Fibroblast of the aortic adventitia (primary cell): ENCODE measurements at regions not wholly inside any gene's neighbourhood (a gene's known extent, or its start where the extent isn't known, plus 50 kb on each side); places are given as distances from the start of the nearest gene placed in this dataset.
"Not testable (repeated sequence)": the region's sequence is repeated elsewhere in the genome, so short reads cannot be mapped to it uniquely, and the experiment has no call there.

ENCODE experiments used
- DNase-seq: peaks from one replicate; pipeline ENCODE4 v3.0.0-alpha.2; 2010; ENCODE audit warnings: low read depth
- H3K4me3 ChIP-seq: 2 replicates; pipeline ENCODE4 v1.5.1; 2011; ENCODE audit warnings: low read depth, mild to moderate bottlenecking, control low read depth, low read length, moderate library complexity
- TF ChIP-seq, protein P1 (sequence below): IDR thresholded peaks from 2 replicates; pipeline ENCODE4 v1.5.1; 2011; ENCODE audit warnings: mild to moderate bottlenecking, low read length, control low read depth, inconsistent platforms; ENCODE audit not compliant: insufficient read depth

DNA sequence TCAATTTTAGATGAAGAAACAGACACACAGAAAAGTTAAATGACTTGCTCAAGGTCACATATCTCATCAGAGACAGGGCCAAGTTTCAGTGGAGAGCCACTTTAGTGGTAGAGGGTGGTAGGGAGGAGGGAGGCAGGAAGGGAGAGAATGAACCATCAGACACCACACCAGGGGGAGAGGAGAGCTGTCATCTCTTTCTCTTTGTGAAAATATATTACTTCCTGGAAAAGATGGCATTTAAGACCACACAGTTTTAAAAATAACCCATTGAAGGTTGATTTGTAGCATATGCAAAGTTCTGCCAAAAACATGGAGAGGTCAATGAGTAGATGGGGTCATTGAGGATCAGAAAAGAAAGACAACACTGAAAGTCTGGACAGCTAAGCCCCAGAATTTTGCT is 954.7 kb upstream of the DEFB115 start:
- not testable (repeated sequence) for H3K4me3 ChIP-seq, DNase-seq

DNA sequence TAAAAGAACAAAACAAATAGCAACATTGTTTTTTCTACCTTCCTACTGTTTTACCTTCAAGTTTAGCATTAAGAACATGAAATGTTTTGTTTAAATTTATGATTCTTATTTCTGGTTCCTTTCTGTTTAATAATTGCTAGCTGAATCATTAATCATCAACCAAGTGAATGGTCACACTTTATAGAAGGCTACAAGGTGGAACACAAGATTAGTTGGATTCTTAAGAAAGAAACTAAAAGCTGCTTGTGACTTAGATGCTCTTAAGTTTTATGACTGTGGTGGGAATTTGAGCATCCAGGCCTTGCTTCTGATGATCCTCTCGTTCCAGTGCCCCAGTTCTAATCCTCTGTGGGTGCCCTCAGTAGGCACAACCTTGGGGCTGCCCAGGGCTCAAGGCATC is 947.5 kb upstream of the DEFB115 start:
- H3K4me3 ChIP-seq, DNase-seq: not testable (repeated sequence)

DNA sequence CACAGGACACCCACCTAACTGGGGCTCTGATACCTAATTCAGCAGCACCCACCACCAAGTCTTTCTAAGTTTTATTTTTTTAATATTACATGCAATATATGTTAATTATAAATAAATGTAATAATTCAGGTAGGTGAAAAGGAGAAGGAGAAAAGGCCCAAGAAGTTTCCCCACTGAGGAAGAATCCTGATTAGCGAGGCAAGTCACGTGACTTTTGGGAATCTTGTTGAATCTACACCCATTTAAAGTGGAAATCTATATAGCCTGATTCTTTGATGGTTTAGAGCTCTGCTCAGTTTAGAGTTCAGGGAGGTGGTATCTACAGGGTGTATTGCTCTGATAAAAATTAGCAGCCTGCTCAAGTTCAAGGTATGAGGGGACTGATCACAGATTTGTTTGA is 947.1 kb upstream of the DEFB115 start:
- H3K4me3 ChIP-seq, DNase-seq: not testable (repeated sequence)

DNA sequence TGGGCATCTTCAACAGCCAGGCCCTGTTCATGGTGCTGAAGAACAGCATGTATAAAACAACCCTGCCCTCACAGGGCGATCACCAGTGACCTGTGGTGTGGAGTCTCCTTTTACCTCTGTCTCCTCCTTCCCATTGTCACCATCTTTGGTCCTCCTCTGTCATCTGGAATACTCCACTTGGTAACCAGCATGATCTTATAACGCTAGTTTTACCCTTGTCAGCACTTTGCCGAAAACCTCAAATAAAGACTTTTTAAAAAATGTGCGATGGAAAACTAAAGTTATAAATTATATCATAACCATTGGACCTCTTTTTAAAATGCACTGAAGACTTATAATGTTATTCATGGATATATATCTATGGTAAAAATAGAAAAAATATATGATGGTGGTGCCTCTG is 945.2 kb upstream of the DEFB115 start:
- not testable (repeated sequence) for H3K4me3 ChIP-seq, DNase-seq

DNA sequence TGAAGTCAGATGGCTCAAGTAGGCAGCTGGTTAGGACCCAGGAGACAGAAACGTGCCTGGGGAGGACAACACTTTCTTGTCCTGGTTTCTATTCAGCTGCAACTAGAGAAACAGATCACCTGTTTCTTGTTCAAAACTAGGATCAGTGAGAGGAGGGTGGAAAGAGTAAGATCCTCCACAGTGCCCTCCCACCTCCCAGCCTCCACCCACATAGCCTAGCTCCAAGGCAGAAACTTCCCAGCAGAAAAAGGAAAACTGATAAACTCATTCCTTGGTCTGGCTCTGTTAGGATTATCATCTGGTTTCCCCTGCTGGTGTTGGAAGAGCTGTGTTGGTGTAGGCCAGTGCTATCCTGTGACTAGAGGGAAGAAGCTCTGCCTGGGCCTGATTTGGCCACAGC is 943.8 kb upstream of the DEFB115 start:
- not testable (repeated sequence) for DNase-seq

DNA sequence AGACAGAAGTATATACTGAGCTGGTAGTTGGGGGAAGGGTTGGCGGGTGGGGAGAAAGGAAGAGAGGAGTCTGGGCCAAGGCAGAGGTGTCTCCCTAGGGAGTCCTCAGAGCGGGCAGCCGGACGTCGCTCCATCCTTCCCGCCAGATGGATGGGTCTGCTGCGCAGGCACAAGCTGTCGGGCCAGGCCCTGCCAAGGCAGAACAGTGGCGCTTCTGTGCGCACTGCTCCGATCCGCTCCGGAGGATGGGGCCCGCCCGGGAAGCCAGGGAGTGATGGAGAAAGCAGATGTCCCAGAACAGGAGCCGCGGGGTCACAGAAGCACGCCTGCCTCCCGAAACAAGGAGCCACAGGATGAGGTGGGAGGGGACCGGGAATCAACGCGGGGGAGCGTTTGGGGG is 941.4 kb upstream of the DEFB115 start:
- not testable (repeated sequence) for H3K4me3 ChIP-seq, DNase-seq

More for the DNA sequence above, 943.8 kb upstream of the DEFB115 start:
- H3K4me3 ChIP-seq, result not testable (repeated sequence)

DNA sequence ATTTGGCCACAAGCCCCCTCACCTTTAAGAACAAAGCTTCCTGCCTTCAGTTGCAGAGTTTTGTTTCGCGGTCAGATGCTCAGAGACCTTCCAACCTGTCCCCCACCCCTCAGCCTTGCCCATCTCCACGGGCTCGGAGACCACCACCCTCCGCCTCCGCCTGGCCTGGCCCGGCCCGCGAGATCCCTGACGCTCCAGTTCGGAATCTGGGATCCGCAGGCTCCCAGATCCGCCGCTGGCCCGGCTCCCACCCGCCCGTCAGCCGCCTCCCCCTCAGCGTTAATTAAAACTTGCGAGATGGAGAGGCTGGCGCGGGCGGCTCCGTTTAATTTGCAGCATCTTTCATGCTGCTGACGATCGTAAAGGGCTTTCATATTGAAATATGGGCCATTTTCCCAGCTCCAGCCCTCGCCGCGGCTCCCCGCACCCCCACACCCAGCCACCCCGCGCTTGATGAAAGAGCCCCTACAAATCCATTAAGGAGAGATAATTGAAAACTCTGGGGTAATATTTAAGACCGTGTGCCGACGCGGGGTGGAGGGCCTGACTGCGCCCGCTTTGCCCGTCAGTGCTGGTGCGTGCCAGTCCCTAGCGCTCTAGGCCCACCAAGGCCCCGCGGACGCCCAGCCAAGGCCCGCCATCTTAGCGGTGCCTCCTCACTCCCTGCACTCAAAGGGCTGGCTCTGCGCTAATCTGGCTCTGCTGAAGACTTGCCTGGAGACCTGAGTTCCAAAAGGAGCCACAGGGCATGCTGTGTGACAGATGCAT is 940.7 kb upstream of the DEFB115 start:
- H3K4me3 ChIP-seq, DNase-seq: not testable (repeated sequence)

DNA sequence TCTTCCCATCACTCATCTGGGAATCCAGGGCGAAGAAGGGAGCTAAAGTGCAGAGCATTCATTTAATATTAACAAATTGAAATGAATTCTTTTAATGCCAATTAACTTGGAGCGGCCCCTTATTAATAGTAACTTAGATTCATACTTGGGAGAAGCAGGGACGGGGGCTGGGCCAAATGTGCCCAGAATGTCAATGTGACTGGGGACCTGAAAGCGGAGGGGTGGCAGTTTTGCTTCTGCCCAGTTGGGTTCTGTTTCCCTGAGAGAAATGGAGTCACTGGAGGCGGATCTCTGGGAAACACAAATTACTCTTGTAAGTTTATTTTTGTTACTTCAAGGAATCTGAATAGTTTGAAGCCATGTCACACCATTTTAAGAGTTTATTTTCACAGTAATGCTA is 923.7 kb upstream of the DEFB115 start:
- H3K4me3 ChIP-seq, DNase-seq: not testable (repeated sequence)

DNA sequence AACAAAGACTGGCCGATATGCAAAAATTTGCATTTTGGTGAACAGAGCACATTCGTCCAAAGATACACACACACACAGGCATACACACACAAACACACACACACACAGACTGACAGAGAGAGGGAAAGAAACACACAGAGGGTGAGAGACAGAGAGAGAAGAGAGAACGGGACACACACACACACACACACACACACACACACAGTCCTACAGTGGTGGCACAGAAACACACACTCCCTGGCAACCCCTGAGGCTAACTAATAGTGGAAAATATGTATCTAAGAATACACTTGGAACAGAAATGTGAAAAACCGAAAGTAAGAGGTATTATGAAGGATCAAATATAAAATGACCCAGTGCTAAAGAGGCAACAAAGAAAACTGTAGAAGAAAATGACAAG is 919.9 kb upstream of the DEFB115 start:
- H3K4me3 ChIP-seq, DNase-seq: not testable (repeated sequence)

DNA sequence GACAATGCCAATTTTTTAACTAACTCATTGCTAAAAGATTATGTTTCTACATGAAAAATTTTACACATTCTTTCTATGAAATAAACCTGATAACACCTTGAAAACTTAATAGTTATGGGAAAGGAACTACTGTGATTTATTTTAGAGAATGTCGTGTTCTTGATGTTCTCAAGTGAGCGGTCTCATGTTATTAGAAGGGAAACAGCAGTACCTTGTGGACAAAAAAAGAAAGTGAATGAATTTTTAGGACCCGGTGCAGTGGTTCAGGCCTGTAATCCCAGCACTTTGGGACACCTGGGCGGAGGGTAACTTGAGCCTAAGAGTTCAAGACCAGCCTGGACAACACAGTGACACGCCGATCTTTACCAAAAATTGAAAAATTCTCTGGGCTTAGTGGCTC is 908.5 kb upstream of the DEFB115 start:
- DNase-seq, H3K4me3 ChIP-seq: not testable (repeated sequence)

DNA sequence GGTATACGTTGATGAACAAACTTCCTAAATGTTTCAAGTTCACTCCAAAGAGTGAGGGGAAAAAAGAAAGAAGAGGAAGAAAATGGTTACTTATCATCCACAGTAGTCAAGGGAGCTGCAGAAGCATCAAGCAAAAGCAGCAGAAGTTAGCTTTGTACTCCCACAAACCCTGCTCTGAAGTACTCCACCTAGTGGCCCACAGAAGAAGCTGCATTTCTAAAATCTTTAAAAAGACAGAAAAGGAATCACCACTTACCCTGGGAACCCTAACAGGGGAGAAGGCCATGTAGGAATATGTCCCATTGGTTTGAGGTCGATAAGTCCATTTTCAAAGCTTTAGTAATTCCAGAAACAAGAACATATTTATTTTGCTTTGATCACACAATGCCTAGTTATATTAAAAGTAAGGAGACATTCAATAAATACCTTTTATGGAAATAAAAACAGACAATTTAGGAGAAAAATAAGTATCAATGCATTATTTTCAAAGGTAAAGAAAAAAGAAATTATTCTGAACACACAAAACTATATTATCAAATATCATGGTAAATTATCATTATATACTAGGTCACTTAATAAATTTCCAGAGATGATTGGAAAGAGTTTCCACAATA is 900.5 kb upstream of the DEFB115 start:
- not testable (repeated sequence) for H3K4me3 ChIP-seq, DNase-seq
- TF ChIP-seq, protein P1, sequence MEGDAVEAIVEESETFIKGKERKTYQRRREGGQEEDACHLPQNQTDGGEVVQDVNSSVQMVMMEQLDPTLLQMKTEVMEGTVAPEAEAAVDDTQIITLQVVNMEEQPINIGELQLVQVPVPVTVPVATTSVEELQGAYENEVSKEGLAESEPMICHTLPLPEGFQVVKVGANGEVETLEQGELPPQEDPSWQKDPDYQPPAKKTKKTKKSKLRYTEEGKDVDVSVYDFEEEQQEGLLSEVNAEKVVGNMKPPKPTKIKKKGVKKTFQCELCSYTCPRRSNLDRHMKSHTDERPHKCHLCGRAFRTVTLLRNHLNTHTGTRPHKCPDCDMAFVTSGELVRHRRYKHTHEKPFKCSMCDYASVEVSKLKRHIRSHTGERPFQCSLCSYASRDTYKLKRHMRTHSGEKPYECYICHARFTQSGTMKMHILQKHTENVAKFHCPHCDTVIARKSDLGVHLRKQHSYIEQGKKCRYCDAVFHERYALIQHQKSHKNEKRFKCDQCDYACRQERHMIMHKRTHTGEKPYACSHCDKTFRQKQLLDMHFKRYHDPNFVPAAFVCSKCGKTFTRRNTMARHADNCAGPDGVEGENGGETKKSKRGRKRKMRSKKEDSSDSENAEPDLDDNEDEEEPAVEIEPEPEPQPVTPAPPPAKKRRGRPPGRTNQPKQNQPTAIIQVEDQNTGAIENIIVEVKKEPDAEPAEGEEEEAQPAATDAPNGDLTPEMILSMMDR, result peak; percentile 52

DNA sequence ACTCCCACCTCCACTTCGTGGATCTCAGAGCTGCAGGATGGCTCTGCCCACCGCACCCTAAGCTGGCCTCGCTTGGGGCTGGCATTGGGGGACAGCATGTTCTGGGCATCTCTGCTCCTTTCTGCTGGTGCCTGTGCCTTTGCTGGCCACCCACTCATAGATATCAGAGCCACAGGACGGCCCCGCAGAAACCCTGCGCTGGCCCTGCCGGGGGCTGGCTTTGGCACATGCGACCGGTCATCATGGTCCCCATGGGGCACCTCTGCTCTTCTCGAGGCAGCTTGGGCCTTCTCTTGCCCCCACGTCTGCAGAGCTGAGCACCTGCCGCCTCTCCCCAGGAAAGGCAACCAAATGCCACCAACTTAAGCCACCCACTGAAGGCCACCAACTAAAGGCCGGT is 895.7 kb upstream of the DEFB115 start:
- DNase-seq, H3K4me3 ChIP-seq: not testable (repeated sequence)

DNA sequence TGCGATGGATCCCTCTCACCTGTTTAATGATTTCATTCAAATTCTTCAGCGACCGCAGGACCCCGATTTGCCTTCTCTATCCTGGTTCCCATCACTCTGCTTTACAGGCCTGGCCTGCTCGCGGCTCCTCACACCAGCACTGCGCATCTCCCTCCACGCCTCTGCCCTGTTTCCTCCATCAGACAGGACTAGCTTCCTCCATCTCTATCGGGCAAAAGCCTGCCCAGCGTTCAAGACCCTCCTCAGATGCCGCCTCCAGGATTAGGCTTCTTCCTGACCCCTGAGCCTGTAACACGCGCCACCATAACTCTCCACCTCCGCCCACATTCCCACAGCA is 881.1 kb upstream of the DEFB115 start:
- H3K4me3 ChIP-seq, result peak overlapping the region; percentile 87
- not testable (repeated sequence) for DNase-seq
